IgD-negative memory B cell (primary cell): ENCODE measurements at regions not wholly inside any gene's neighbourhood (a gene's known extent, or its start where the extent isn't known, plus 50 kb on each side); places are given as distances from the start of the nearest gene placed in this dataset.
A peak's percentile ranks its signal among the peaks of the same experiment; 100 is the strongest.

ENCODE experiments used
- H3K27ac Mint-ChIP-seq, 3 donors: one replicate each; pipeline ENCODE4 v1.8.0; 2020 to 2022; ENCODE audit warnings: mild to moderate bottlenecking in 3 of 3, mixed read lengths in 3 of 3, moderate library complexity in 1 of 3
- H3K27me3 Mint-ChIP-seq: one replicate; pipeline ENCODE4 v1.8.0; 2021; ENCODE audit warnings: mixed read lengths
- H3K36me3 Mint-ChIP-seq: one replicate; pipeline ENCODE4 v1.8.0; 2020; ENCODE audit warnings: mild to moderate bottlenecking, mixed read lengths
- H3K4me1 Mint-ChIP-seq, 3 donors: one replicate each; pipeline ENCODE4 v1.8.0; 2020 to 2022; ENCODE audit warnings: mixed read lengths in 3 of 3, mild to moderate bottlenecking in 1 of 3
- H3K4me3 Mint-ChIP-seq, 4 donors: one replicate each; pipeline ENCODE4 v1.8.0; 2020 to 2022; ENCODE audit warnings: mild to moderate bottlenecking in 4 of 4, mixed read lengths in 4 of 4, moderate library complexity in 3 of 4
- H3K9me3 Mint-ChIP-seq, 3 donors: one replicate each; pipeline ENCODE4 v1.8.0; 2020 to 2021; ENCODE audit warnings: mixed read lengths in 3 of 3, mild to moderate bottlenecking in 1 of 3

- Mint-ChIP-seq H3K36me3 (peaks cover under 1% of the 10 kb centered on the region), H3K27me3 (peaks cover 7% of the 10 kb centered on the region), H3K27ac (no peak overlapping the region), H3K4me1 (no peaks in the 10 kb centered on the region), H3K4me3 (no peak overlapping the region), H3K9me3 (peaks cover 2 to 9% (median 8%) of the 10 kb centered on the region in 3 donors)
These were observed 357.3 kb downstream of the CTTN start for GRCh38 chr11:70755410-70756158.

DNA sequence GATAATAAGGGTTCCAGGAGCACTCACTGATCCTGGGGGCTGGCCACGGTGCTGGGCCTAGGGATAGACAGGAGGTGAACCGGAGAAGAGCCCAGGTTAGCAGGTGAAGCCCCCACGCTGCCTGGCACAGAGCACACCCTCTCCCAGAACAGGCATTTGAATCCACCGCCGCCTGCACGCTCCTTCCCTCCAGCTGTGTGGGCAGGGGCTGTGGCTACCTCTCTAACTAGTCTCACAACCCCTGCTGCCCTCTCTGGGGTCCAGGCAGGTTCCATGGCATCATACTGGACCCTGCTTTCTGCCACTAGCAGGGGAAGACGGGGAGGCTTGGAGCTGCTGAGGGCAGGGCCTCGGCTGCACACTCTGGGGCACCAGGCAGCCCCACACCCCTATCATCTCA lies 358.0 kb downstream of the CTTN start:
- peaks cover 1% of the 10 kb centered on the region for H3K36me3 Mint-ChIP-seq
- no peaks in the 10 kb centered on the region for H3K4me1 Mint-ChIP-seq
- H3K27me3 Mint-ChIP-seq, result peaks cover 7% of the 10 kb centered on the region
- peaks cover 2 to 8% (median 6%) of the 10 kb centered on the region in 3 donors for H3K9me3 Mint-ChIP-seq
- no peak overlapping the region for H3K4me3 Mint-ChIP-seq
- H3K27ac Mint-ChIP-seq, result no peak overlapping the region

DNA sequence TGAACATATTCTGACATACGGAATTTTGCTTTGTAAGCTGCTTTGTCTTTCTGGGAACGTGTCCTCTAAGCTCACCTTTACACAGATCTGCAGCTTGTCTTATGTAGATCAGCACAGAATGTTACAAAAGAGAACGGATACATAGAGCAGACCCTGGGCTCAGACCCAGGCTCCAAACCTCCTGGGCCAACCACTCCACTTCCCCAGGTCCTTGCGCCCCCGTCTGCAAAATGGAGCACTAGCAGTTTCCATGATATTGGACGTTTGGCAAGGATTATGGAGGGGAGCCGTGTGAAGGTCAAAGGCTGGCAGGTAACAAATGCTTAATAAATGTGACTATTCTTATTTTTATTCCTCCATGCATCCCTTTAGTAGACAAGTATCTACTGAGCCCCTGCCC lies 358.4 kb downstream of the CTTN start:
- Mint-ChIP-seq H3K9me3 (peaks cover 2 to 8% (median 6%) of the 10 kb centered on the region in 3 donors), H3K4me3 (no peak overlapping the region), H3K36me3 (peaks cover 1% of the 10 kb centered on the region)

DNA sequence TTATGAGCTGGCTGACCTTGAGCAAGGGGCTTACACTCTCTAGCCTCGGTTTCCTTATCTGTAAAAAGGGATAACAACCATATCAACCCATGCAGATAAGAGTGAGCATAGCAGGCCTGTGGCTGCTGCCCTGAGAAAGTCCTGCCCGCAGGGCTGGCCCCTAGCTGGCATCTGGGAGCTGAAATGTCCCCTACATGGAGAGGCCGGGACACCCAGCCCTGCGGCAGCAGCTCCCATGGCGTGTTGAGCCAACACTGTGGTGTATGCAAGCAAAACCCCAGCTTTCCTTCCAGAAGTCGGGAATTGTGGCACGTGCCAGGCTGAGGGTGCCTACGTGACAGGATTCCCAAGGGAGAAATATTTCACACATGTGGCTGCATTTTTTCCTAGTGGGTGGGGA lies 358.9 kb downstream of the CTTN start:
- Mint-ChIP-seq H3K4me3 (no peak overlapping the region), H3K36me3 (peaks cover 1% of the 10 kb centered on the region), H3K9me3 (peaks cover 0 to 6% (median 6%) of the 10 kb centered on the region in 3 donors), H3K4me1 (no peaks in the 10 kb centered on the region), H3K27ac (no peak overlapping the region), H3K27me3 (peaks cover 7% of the 10 kb centered on the region)

More for the DNA sequence above, 358.4 kb downstream of the CTTN start:
- Mint-ChIP-seq H3K27ac (no peak overlapping the region), H3K4me1 (no peaks in the 10 kb centered on the region), H3K27me3 (peaks cover 7% of the 10 kb centered on the region)

DNA sequence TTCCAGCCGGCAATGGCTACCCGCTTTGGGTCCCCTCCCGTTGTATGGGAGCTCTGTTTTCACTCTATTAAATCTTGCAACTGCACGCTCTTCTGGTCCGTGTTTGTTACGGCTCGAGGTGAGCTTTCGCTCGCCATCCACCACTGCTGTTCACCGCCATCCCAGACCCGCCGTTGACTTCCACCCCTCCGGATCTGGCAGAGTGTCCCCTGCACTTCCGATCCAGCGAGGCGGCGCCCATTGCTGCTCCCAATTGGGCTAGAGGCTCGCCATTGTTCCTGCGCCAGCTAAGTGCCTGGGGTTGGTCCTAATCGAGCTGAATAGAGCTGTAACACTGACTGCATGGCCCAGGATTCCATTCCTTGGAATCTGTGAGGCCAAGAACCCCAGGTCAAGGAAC lies 359.9 kb downstream of the CTTN start:
- Mint-ChIP-seq H3K27me3 (peaks cover 6% of the 10 kb centered on the region), H3K4me3 (peak overlapping the region in 1 of 4 donors; percentile 47), H3K4me1 (no peaks in the 10 kb centered on the region), H3K36me3 (peaks cover 1% of the 10 kb centered on the region), H3K9me3 (peaks cover 0 to 6% (median 6%) of the 10 kb centered on the region in 3 donors), H3K27ac (no peak overlapping the region)

- Mint-ChIP-seq H3K36me3 (peaks cover 1% of the 10 kb centered on the region), H3K4me1 (no peaks in the 10 kb centered on the region), H3K9me3 (peaks cover 0 to 6% (median 6%) of the 10 kb centered on the region in 3 donors), H3K27me3 (peaks cover 5% of the 10 kb centered on the region), H3K27ac (no peak overlapping the region), H3K4me3 (no peak overlapping the region)
These were observed 361.5 kb downstream of the CTTN start for GRCh38 chr11:70759846-70760245.

DNA sequence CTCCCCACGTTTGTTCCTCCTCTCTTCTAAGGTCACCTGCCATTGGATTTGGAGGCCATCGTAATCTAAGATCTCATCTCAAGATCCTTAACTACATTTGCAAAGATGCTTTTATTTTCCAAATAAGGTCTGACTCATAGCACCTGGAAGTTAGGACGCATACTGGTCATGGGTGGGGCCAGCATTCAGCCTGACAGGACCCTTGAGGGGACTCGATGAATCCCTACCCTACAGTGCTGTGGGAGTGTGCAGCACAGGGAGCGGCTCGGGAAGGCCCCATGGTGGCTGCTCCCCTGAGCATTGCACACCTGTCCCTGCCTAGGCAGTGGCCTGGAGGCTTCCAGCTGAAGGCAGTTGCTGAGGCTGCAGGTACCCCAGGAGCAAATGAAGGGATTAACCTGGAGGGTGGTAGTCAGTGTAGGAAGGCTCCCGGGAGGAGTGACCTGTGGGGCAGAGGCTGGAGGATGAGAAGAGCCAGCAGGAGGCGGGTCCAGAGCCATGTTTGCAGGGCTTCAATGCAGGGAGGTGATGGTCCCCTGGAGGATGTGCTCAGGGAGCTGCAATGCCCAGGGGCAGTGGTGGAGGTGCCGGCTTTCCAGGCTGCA lies 362.2 kb downstream of the CTTN start:
- H3K27me3 Mint-ChIP-seq, result peaks cover 5% of the 10 kb centered on the region
- peaks cover 0 to 6% (median 6%) of the 10 kb centered on the region in 3 donors for H3K9me3 Mint-ChIP-seq
- H3K27ac Mint-ChIP-seq, result no peak overlapping the region
- peaks cover 1% of the 10 kb centered on the region for H3K36me3 Mint-ChIP-seq
- H3K4me1 Mint-ChIP-seq, result no peaks in the 10 kb centered on the region
- peak overlapping the region in 1 of 4 donors; percentile 27 for H3K4me3 Mint-ChIP-seq

GRCh38 chr11:70761094-70761907 lies 363.0 kb downstream of the CTTN start:
- Mint-ChIP-seq H3K9me3 (peaks cover 0 to 6% (median 6%) of the 10 kb centered on the region in 3 donors), H3K27me3 (peaks cover 5% of the 10 kb centered on the region), H3K36me3 (peaks cover 1% of the 10 kb centered on the region), H3K4me1 (no peaks in the 10 kb centered on the region), H3K27ac (no peak overlapping the region), H3K4me3 (no peak overlapping the region)

DNA sequence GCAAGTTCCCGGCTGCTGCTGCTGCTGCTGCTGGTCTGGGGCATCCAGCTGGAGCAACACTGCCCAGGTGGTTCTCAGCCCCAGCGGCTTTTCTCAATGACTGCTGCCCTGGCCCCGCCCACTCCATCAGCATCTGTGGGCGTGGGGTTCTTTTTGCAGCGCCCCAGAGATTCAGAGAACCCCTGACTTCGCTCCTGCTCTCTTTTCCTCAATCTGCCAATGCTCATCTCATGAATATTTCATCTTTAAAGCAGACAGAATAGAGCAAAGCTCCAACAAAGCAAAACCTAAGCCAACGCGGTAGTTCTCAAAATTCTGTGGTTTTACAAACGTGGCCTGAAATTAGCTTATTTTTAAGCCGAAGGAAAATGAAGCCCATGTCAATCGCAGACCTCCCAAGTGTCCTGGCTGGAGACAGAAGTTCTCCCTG lies 363.6 kb downstream of the CTTN start:
- H3K27me3 Mint-ChIP-seq, result peaks cover 2% of the 10 kb centered on the region
- H3K9me3 Mint-ChIP-seq, result peaks cover 0 to 6% (median 6%) of the 10 kb centered on the region in 3 donors
- H3K36me3 Mint-ChIP-seq, result peaks cover 1% of the 10 kb centered on the region
- no peaks in the 10 kb centered on the region for H3K4me1 Mint-ChIP-seq
- no peak overlapping the region for H3K4me3 Mint-ChIP-seq
- no peak overlapping the region for H3K27ac Mint-ChIP-seq

- peaks cover 1% of the 10 kb centered on the region for H3K36me3 Mint-ChIP-seq
- no peak overlapping the region for H3K4me3 Mint-ChIP-seq
- no peaks in the 10 kb centered on the region for H3K4me1 Mint-ChIP-seq
- peaks cover 0 to 6% (median 6%) of the 10 kb centered on the region in 3 donors for H3K9me3 Mint-ChIP-seq
- peaks cover 2% of the 10 kb centered on the region for H3K27me3 Mint-ChIP-seq
- no peak overlapping the region for H3K27ac Mint-ChIP-seq
These were observed 364.5 kb downstream of the CTTN start for GRCh38 chr11:70762810-70763209.

GRCh38 chr11:70763606-70764005 lies 365.3 kb downstream of the CTTN start:
- Mint-ChIP-seq H3K36me3 (peaks cover 1% of the 10 kb centered on the region), H3K4me3 (no peak overlapping the region), H3K4me1 (no peaks in the 10 kb centered on the region), H3K27ac (no peak overlapping the region), H3K9me3 (peaks cover 0 to 6% (median 6%) of the 10 kb centered on the region in 3 donors), H3K27me3 (peaks cover 1% of the 10 kb centered on the region)

DNA sequence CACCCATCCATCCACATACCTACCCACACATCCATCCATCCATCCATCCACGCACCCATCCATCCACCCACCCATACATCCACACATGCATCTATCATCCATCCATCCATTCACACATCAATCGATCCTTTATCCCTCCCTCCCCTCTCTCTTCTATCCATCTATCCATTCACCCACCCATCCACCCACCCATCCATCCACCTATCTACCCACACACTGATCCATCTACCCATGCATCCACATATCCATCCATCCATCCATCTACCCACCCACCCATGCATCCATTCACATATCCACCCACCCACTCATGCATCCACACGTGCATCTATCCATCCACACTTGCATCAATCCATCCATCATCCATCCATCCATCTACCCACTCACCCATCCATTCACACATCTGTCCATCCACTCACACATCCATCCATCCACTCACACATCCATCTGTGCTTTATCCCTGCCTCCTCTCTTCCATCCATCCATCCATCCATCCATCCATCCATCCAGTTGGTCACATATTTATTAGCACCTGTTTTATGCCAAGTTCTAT lies 366.1 kb downstream of the CTTN start:
- Mint-ChIP-seq H3K4me1 (no peaks in the 10 kb centered on the region), H3K9me3 (peaks cover 0 to 6% (median 6%) of the 10 kb centered on the region in 3 donors), H3K27ac (no peak overlapping the region)

DNA sequence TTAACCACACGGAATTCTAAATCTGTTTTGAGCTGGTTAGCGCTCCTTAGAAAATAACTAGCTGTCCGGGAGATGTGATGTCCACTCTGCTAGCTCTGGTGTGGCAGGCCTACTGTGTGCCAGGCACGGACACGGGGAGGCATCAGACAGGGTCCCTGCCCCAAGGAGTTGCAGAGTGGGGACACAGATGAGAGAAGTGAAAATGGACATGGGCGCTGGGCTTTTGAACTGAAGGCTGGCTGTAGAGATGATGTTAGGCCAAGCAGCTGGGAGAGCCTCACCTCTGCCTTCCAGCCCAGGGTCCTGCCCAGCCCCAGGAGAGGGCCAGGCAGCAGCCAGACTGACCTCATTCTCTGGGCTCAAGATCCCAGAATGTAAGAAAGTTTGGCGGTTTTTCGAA lies 368.6 kb downstream of the CTTN start:
- Mint-ChIP-seq H3K4me1 (no peaks in the 10 kb centered on the region), H3K4me3 (peak overlapping the region in 1 of 4 donors; percentile 30), H3K27ac (peak overlapping the region in 1 of 3 donors; percentile 68), H3K9me3 (no peaks in the 10 kb centered on the region), H3K27me3 (no peaks in the 10 kb centered on the region), H3K36me3 (no peaks in the 10 kb centered on the region)

More for the DNA sequence above, 366.1 kb downstream of the CTTN start:
- Mint-ChIP-seq H3K36me3 (peaks cover 1% of the 10 kb centered on the region), H3K27me3 (no peaks in the 10 kb centered on the region), H3K4me3 (no peak overlapping the region)

DNA sequence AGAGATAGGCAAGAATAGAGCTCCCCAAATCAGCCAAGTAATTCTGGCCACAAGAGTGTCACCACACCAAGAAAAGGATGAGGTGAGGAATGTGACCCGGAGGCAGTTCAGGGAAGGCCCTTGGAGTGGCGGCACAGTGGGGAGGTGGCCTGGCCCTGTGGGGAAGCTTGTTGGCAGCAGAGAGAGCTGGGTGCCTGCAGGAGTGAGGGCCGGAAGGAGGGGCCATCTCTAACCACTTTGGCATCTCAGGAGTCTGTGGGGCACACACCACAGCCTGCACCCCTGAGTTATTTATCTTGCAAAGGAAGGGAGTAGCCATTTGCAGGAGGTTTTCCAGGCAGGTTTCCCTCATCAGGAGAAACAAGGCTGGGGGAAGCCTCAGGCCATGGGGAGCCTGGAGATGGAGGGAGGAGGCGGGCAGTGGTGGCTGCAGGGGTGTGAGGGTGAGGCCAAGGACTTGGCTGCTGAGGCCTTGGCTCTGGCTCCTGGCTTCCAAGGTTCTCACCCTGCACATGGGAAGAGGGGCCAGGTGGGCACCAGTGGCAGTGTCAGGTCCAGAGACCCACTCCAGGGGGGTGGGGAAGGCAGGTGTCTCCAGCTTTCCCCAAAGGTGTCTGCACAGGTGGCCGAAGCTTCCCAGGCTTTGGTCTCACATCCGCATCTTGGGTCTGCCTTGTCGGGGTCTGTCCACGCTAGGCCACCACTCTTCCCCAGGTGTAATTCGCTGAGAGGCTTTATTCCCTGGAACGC lies 370.2 kb downstream of the CTTN start:
- no peaks in the 10 kb centered on the region for H3K36me3 Mint-ChIP-seq
- H3K4me1 Mint-ChIP-seq, result no peaks in the 10 kb centered on the region
- H3K27ac Mint-ChIP-seq, result no peak overlapping the region
- peaks cover 0 to 7% (median 3%) of the 10 kb centered on the region in 3 donors for H3K9me3 Mint-ChIP-seq
- H3K4me3 Mint-ChIP-seq, result no peak overlapping the region
- no peaks in the 10 kb centered on the region for H3K27me3 Mint-ChIP-seq
